Panc1 (cell line): ENCODE measurements at regions not wholly inside any gene's neighbourhood (a gene's known extent, or its start where the extent isn't known, plus 50 kb on each side); places are given as distances from the start of the nearest gene placed in this dataset.

Source experiments
- ATAC-seq: fragments of 200-7000 bp; cut with Tn5 transposase; 2 replicates; pipeline ENCODE4 v1.9.1; 2020; ENCODE audit warnings: mild to moderate bottlenecking, moderate library complexity
- BruUV-seq: library from RNA; stranded (reverse); fragments of 400-500 nt; replicated peaks from 2 replicates; lab custom pipeline; 2021; lab: Mats Ljungman, UMichigan
- CTCF ChIA-PET: fragments of 300-600 bp; sonication (Branson Sonifier 250); formaldehyde crosslinking; loops from one replicate; lab custom pipeline; 2022; ENCODE audit warnings: antibody characterized with exemption; lab: Charles Lee
- POLR2A ChIA-PET: fragments of 300-600 bp; sonication (Branson Sonifier 250); formaldehyde crosslinking; loops from one replicate; lab custom pipeline; 2022; ENCODE audit warnings: antibody characterized with exemption; lab: Charles Lee
- DNase-seq: peaks from one replicate; pipeline ENCODE4 v3.0.0-alpha.2; 2010; ENCODE audit warnings: low read depth, low spot score
- H3K27ac ChIP-seq: 2 replicates; pipeline ENCODE4 v1.5.1; 2011; ENCODE audit warnings: mild to moderate bottlenecking, low read length, inconsistent platforms
- H3K27me3 ChIP-seq: fragments of 200-500 bp; sonication (Bioruptor generic); 2 replicates; pipeline ENCODE4 v1.6.0; 2014; ENCODE audit warnings: low read length, inconsistent platforms; ENCODE audit not compliant: control insufficient read depth, insufficient read depth
- H3K36me3 ChIP-seq: fragments of 200-500 bp; sonication (Bioruptor generic); 2 replicates; pipeline ENCODE4 v1.5.1; 2014; ENCODE audit warnings: inconsistent platforms, mild to moderate bottlenecking, low read length, moderate library complexity; ENCODE audit not compliant: control insufficient read depth, insufficient read depth
- H3K4me1 ChIP-seq: 2 replicates; pipeline ENCODE4 v1.5.1; 2011; ENCODE audit warnings: inconsistent platforms, mild to moderate bottlenecking, low read length, moderate library complexity; ENCODE audit not compliant: control insufficient read depth, insufficient read depth
- H3K4me3 ChIP-seq, 2 experiments: 2 replicates each; pipeline ENCODE4 v1.5.1; 2011 to 2012; ENCODE audit warnings: low read depth in 2 of 2, low read length in 2 of 2, mild to moderate bottlenecking in 2 of 2, inconsistent platforms in 1 of 2, moderate library complexity in 1 of 2
- H3K9me3 ChIP-seq: fragments of 200-500 bp; sonication (Bioruptor generic); 2 replicates; pipeline ENCODE4 v1.5.1; 2014; ENCODE audit warnings: low read depth, mild to moderate bottlenecking, inconsistent platforms, low read length, moderate library complexity; ENCODE audit not compliant: control insufficient read depth, insufficient read depth
- CTCF ChIP-seq: fragments of 450-650 bp; IDR thresholded peaks from 2 replicates; pipeline ENCODE4 v1.5.1; 2017; ENCODE audit warnings: mild to moderate bottlenecking
- POLR2AphosphoS5 ChIP-seq: IDR thresholded peaks from 2 replicates; pipeline ENCODE4 v1.6.1; 2012; ENCODE audit warnings: mild to moderate bottlenecking, low read depth, low read length, moderate library complexity
- REST ChIP-seq, 2 experiments: IDR thresholded peaks; 2 replicates each; pipeline ENCODE4 v1.6.1; 2011 to 2012; ENCODE audit warnings: low read depth in 2 of 2, control low read depth in 1 of 2, low read length in 1 of 2, mild to moderate bottlenecking in 1 of 2, moderate library complexity in 1 of 2; ENCODE audit not compliant: insufficient read depth in 1 of 2
- SIN3A ChIP-seq: IDR thresholded peaks from 2 replicates; pipeline ENCODE4 v1.6.1; 2012; ENCODE audit warnings: low read depth, mild to moderate bottlenecking, low read length, moderate library complexity, borderline replicate concordance; ENCODE audit not compliant: insufficient read depth
- TCF7L2 ChIP-seq: IDR thresholded peaks from 2 replicates; pipeline ENCODE4 v1.6.1; 2011; ENCODE audit warnings: mild to moderate bottlenecking, low read depth, low read length, inconsistent platforms
- in situ Hi-C: cut with HindIII; loops from 2 replicates; pipeline ENCODE4 v1.10.0; 2016; ENCODE audit warnings: low sequenced_read_pairs, low pct_unique_long_range_greater_than_20kb
- intact Hi-C: fragments of 100-400 bp; cut with micrococcal nuclease; formaldehyde crosslinking; loops from one replicate; pipeline ENCODE4 v1.10.0; 2022; ENCODE audit not compliant: unreplicated experiment

GRCh38 chr10:28199941-28200340 lies 102.9 kb downstream of the MPP7 start:
- DNase-seq (no peak), ATAC-seq (no peak)
- ChIA-PET POLR2A (no interaction called here), CTCF (no interaction called here)
- BruUV-seq = no TSS peak
- TF ChIP-seq SIN3A = no peak
- no peak for TF ChIP-seq REST (IDR thresholded peaks at IDR 0.05; ENCODE audit: insufficient read depth in 1 of 2, low read depth in 2 of 2, low read length in 1 of 2)
- TF ChIP-seq POLR2AphosphoS5 = no peak
- TF ChIP-seq TCF7L2 = no peak
- TF ChIP-seq CTCF = no peak
- Histone ChIP-seq H3K4me3 (no peak overlapping the region), H3K27ac (no peak overlapping the region), H3K9me3 (no peaks in the 10 kb centered on the region), H3K36me3 (no peaks in the 10 kb centered on the region), H3K4me1 (no peaks in the 10 kb centered on the region), H3K27me3 (no peaks in the 10 kb centered on the region)
- in situ Hi-C loops = no loop called here
- intact Hi-C loops = no loop called here

- ChIA-PET POLR2A (no interaction called here), CTCF (no interaction called here)
- TF ChIP-seq TCF7L2 = no peak
- TF ChIP-seq SIN3A = no peak
- no peak for TF ChIP-seq POLR2AphosphoS5
- TF ChIP-seq CTCF = no peak
- no peak for TF ChIP-seq REST (IDR thresholded peaks at IDR 0.05; ENCODE audit: insufficient read depth in 1 of 2, low read depth in 2 of 2, low read length in 1 of 2)
- in situ Hi-C loops (no loop called here), intact Hi-C loops (no loop called here)
- no peak overlapping the region for H3K4me3 ChIP-seq
- no peak for DNase-seq
- no peak for ATAC-seq
- H3K4me1 ChIP-seq = no peaks in the 10 kb centered on the region
- BruUV-seq = no TSS peak
- H3K36me3 ChIP-seq = no peaks in the 10 kb centered on the region
- H3K9me3 ChIP-seq = no peaks in the 10 kb centered on the region
- no peak overlapping the region for H3K27ac ChIP-seq
- H3K27me3 ChIP-seq = no peaks in the 10 kb centered on the region
These were observed 112.7 kb downstream of the MPP7 start for GRCh38 chr10:28190196-28190595.
